ENCODE measurements at regions not wholly inside any gene's neighbourhood (a gene's known extent, or its start where the extent isn't known, plus 50 kb on each side); places are given as distances from the start of the nearest gene placed in this dataset.

DNA sequence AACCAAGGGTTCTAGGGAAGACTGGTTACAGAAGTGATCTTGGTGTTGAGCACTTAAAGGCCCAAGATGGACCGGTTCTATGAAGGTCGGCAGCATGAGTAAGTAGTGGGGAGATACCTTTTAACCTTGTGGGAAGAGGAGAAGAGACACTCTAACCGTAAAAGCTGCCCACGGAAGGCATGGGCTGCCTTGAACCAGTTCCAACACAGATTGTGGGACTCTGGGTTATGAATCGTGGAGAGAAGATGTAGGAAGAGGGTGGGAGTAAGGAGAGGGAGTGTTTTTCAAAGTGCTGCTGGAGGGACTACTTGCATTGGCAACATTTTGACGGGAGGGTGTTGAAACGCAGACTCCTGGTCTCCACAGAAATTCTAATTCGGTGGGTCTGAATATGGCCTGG lies 67.1 kb downstream of the CRYGS start:
- H3K27me3 Mint-ChIP-seq (ENCODE audit: insufficient read depth), result peaks cover 14% of the 10 kb centered on the region
- TF ChIP-seq, protein P1, sequence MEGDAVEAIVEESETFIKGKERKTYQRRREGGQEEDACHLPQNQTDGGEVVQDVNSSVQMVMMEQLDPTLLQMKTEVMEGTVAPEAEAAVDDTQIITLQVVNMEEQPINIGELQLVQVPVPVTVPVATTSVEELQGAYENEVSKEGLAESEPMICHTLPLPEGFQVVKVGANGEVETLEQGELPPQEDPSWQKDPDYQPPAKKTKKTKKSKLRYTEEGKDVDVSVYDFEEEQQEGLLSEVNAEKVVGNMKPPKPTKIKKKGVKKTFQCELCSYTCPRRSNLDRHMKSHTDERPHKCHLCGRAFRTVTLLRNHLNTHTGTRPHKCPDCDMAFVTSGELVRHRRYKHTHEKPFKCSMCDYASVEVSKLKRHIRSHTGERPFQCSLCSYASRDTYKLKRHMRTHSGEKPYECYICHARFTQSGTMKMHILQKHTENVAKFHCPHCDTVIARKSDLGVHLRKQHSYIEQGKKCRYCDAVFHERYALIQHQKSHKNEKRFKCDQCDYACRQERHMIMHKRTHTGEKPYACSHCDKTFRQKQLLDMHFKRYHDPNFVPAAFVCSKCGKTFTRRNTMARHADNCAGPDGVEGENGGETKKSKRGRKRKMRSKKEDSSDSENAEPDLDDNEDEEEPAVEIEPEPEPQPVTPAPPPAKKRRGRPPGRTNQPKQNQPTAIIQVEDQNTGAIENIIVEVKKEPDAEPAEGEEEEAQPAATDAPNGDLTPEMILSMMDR (IDR thresholded peaks at IDR 0.05), result no peak
- no peak for DNase-seq
- no peak overlapping the region for H3K4me3 Mint-ChIP-seq
- no peak overlapping the region for H3K27ac Mint-ChIP-seq
- H3K4me1 Mint-ChIP-seq (ENCODE audit: low read depth), result peaks cover 20% of the 10 kb centered on the region
- no peaks in the 10 kb centered on the region for H3K36me3 Mint-ChIP-seq (ENCODE audit: low read depth)
- H3K9me3 Mint-ChIP-seq, result no peaks in the 10 kb centered on the region

DNA sequence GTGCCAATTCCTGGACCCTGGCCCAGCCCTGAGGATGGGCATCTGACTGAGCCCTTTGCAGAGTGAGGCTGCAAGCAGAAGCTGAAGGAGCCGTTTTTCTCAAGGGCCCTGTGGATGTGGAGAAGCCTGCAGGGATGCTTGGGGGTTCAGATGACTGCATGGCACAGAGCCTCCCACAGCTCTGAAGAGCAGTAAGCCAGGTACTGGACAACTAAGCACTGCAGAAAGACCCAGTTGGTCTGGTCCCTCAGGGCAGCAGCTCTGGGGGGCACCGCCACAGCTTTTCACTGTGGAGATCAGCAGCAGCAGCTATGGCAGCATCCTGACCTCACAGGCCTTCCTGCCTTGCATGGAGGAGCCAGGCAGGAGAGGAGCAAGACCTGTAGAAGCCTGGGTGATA lies 67.6 kb downstream of the CRYGS start:
- H3K27ac Mint-ChIP-seq, result no peak overlapping the region
- H3K4me1 Mint-ChIP-seq (ENCODE audit: low read depth), result peaks cover 20% of the 10 kb centered on the region
- peaks cover 14% of the 10 kb centered on the region for H3K27me3 Mint-ChIP-seq (ENCODE audit: insufficient read depth)
- H3K9me3 Mint-ChIP-seq, result no peaks in the 10 kb centered on the region
- no peak for DNase-seq
- TF ChIP-seq, protein P1 (IDR thresholded peaks at IDR 0.05), result no peak
- H3K4me3 Mint-ChIP-seq, result no peak overlapping the region
- no peaks in the 10 kb centered on the region for H3K36me3 Mint-ChIP-seq (ENCODE audit: low read depth)

DNA sequence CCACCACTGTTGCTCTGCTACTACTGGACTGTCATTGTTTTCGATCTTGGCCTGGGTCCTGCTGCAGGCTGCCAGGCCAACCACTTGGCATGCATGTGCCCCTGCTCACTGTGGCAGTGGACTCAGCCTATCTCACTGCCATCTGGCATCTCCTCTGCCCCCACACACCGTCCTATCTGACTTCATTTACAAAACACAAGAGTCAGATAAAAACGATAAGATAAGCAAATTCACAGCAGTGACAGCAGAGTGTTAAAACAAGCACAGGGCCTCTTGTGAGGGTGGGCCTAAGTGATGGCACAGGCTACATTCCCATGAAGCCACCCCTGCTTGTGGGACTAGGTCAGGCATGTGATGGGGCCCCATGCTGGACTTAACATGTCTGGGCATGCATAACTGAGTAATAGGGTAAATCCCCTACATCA lies 68.1 kb downstream of the CRYGS start:
- TF ChIP-seq, protein P1 (IDR thresholded peaks at IDR 0.05), result no peak
- Mint-ChIP-seq H3K9me3 (no peaks in the 10 kb centered on the region), H3K27me3 (ENCODE audit: insufficient read depth) (peaks cover 14% of the 10 kb centered on the region), H3K4me1 (ENCODE audit: low read depth) (peaks cover 20% of the 10 kb centered on the region), H3K36me3 (ENCODE audit: low read depth) (no peaks in the 10 kb centered on the region), H3K27ac (peak overlapping the region; percentile 10; the same call in 1 of the 2 replicates), H3K4me3 (no peak overlapping the region)
- DNase-seq, result no peak

DNA sequence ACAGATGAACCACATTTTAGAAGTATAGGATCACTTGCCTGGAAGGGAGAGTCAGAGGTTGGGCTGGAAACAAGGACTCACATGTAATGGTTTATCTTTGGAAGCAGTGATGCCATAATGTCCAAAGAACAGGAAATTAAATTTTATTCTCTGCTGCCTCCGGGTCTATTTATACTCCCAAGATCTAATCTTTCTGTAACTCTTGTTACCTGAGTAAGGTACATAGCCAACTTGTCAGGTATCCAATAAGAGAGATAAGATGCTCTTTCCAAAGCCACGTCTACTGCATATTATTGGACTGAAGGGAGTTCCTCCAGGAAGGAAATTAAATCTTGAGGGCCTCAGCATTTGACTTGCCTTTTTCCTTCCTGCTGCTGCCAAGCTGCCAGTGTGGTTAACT lies 71.0 kb downstream of the CRYGS start:
- H3K9me3 Mint-ChIP-seq, result no peaks in the 10 kb centered on the region
- no peak for DNase-seq
- H3K27me3 Mint-ChIP-seq (ENCODE audit: insufficient read depth), result peaks cover 25% of the 10 kb centered on the region
- H3K36me3 Mint-ChIP-seq (ENCODE audit: low read depth), result no peaks in the 10 kb centered on the region
- H3K4me1 Mint-ChIP-seq (ENCODE audit: low read depth), result peaks cover 20% of the 10 kb centered on the region
- no peak overlapping the region for H3K27ac Mint-ChIP-seq
- no peak overlapping the region for H3K4me3 Mint-ChIP-seq
- TF ChIP-seq, protein P1 (IDR thresholded peaks at IDR 0.05), result no peak

DNA sequence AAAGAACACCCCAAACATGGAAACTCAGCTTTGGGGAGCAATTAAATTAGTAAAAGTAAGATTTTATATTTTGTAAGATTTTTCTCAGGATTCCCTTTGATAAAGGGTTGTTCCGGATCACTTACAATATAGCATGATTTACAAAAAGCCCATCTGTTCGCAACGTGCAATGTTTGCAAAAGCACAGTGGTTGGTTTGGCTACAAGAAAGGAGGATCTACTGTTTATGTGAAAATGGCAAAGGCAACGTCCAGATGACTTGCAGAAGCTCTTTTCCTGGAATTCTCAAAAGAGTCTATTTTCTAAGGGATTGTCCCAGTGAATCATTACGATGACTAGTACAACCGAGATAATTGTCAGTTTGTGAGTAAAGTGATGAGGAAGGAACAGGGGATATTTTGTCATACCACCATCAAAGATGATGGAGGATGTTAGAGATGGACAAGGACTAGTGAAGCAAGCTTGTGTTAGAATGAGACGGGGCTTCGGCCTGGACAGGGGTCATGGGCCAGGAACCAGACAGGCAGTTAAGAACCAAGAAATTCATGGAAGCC lies 71.6 kb downstream of the CRYGS start:
- TF ChIP-seq, protein P1 (IDR thresholded peaks at IDR 0.05), result no peak
- peaks cover 30% of the 10 kb centered on the region for H3K27me3 Mint-ChIP-seq (ENCODE audit: insufficient read depth)
- no peak overlapping the region for H3K4me3 Mint-ChIP-seq
- peaks cover 20% of the 10 kb centered on the region for H3K4me1 Mint-ChIP-seq (ENCODE audit: low read depth)
- DNase-seq, result peak; percentile 10
- H3K36me3 Mint-ChIP-seq (ENCODE audit: low read depth), result no peaks in the 10 kb centered on the region
- no peaks in the 10 kb centered on the region for H3K9me3 Mint-ChIP-seq
- no peak overlapping the region for H3K27ac Mint-ChIP-seq

DNA sequence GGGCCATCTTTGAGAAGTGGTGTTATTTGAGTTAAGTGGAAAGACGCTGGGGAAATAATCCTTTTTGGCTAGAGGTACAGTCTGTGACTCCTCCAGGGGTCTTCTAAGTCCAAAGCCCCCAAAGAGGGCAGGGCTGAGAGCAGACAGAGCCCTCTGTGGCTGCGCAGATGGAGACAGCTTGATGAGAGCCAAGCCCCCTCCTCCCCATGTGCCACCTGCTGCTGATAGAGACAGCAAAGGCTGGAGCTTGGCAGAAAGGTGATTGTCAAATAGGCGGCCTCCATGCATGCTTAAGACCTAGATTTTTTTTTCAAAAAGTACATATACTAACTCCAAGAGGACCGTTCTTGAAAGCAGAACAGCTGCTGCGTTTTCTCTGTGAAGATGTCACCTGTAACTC lies 72.4 kb downstream of the CRYGS start:
- Mint-ChIP-seq H3K36me3 (ENCODE audit: low read depth) (no peaks in the 10 kb centered on the region), H3K27me3 (ENCODE audit: insufficient read depth) (peaks cover 26% of the 10 kb centered on the region), H3K27ac (no peak overlapping the region), H3K4me3 (no peak overlapping the region), H3K4me1 (ENCODE audit: low read depth) (peaks cover 17% of the 10 kb centered on the region), H3K9me3 (no peaks in the 10 kb centered on the region)
- TF ChIP-seq, protein P1 (IDR thresholded peaks at IDR 0.05), result no peak
- no peak for DNase-seq

Measured in HFFc6 (cell line).